Activated CD4-positive, alpha-beta T cell treated with anti-CD3 and anti-CD28 coated beads, Interleukin-2, amount 10 ng/mL, durations not matched to agents 7 days and 5 days (primary cell): ENCODE measurements at regions not wholly inside any gene's neighbourhood (a gene's known extent, or its start where the extent isn't known, plus 50 kb on each side); places are given as distances from the start of the nearest gene placed in this dataset.
"Not testable (repeated sequence)": the region's sequence is repeated elsewhere in the genome, so short reads cannot be mapped to it uniquely, and the experiment has no call there.

Source experiments
- CTCF ChIA-PET: fragments of 350-600 bp; sonication (Branson Sonifier 250); formaldehyde crosslinking; loops from one replicate; lab custom pipeline; 2021; ENCODE audit warnings: antibody characterized with exemption; lab: Charles Lee
- POLR2A ChIA-PET: fragments of 350-600 bp; sonication (Branson Sonifier 250); formaldehyde crosslinking; loops from one replicate; lab custom pipeline; 2021; ENCODE audit warnings: antibody characterized with exemption; lab: Charles Lee
- DNase-seq: peaks from one replicate; pipeline ENCODE4 v3.0.0-alpha.2; 2020
- H3K27ac Mint-ChIP-seq: one replicate; pipeline ENCODE4 v1.8.0; 2021; ENCODE audit warnings: mild to moderate bottlenecking, moderate library complexity, mixed read lengths
- H3K27me3 Mint-ChIP-seq: one replicate; pipeline ENCODE4 v1.8.0; 2021; ENCODE audit warnings: mixed read lengths
- H3K36me3 Mint-ChIP-seq: one replicate; pipeline ENCODE4 v1.8.0; 2021; ENCODE audit warnings: low read depth, mixed read lengths
- H3K4me1 Mint-ChIP-seq: one replicate; pipeline ENCODE4 v1.8.0; 2021; ENCODE audit warnings: mixed read lengths
- H3K4me3 Mint-ChIP-seq: one replicate; pipeline ENCODE4 v1.8.0; 2021; ENCODE audit warnings: mild to moderate bottlenecking, moderate library complexity, mixed read lengths
- H3K9me3 Mint-ChIP-seq: one replicate; pipeline ENCODE4 v1.8.0; 2021; ENCODE audit warnings: mixed read lengths

- ChIA-PET POLR2A (no interaction called here), CTCF (no interaction called here)
- peaks cover 8% of the 10 kb centered on the region for H3K27me3 Mint-ChIP-seq
- no peak for DNase-seq
- no peak overlapping the region for H3K4me3 Mint-ChIP-seq
- no peaks in the 10 kb centered on the region for H3K36me3 Mint-ChIP-seq
- no peaks in the 10 kb centered on the region for H3K9me3 Mint-ChIP-seq
- H3K4me1 Mint-ChIP-seq = no peaks in the 10 kb centered on the region
- no peak overlapping the region for H3K27ac Mint-ChIP-seq
These were observed 158.7 kb downstream of the MOBP start for GRCh38 chr3:39626198-39626597.

DNA sequence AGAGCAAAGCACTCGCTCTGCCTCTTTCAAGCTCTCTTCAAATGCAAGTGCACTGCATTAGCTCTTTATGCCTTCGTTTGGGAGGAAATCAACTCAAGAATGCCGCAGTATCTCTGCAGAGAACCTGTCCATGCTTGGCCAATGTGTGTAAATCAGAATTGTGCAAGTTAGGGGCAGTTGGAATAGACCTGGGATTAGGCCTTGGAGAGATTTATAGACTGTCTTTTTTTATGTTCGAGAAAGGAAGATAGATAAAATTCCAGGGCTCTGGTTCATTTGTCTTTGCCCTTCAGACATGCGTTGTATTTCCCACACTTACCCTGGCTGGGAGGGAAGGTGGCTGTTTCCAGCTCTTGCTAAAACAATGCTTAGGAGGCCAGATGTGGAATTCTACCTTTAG lies 163.7 kb downstream of the MOBP start:
- CTCF ChIA-PET = no interaction called here
- no peak for DNase-seq
- no peak overlapping the region for H3K27ac Mint-ChIP-seq
- no peak overlapping the region for H3K4me3 Mint-ChIP-seq
- H3K4me1 Mint-ChIP-seq = no peaks in the 10 kb centered on the region
- H3K9me3 Mint-ChIP-seq = no peaks in the 10 kb centered on the region
- peaks cover under 1% of the 10 kb centered on the region for H3K27me3 Mint-ChIP-seq
- H3K36me3 Mint-ChIP-seq = no peaks in the 10 kb centered on the region
- POLR2A ChIA-PET = no interaction called here

DNA sequence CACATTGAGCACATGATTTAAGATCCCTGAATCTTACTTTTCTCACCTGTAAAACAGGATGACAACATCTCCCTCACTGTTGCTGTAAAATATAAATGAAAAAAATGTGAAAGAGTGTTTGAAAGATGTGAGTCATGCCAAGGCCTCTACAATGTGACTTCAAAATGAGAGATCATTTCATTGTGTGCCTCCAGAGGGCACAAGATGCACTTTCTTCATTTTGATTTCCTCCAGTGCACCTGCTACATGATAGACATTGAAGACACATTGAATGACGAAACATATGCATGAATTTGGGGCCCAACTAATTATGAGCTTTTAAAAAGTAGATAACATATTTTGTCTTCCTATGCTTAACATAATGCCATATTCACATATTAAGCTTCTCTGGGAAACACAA lies 170.3 kb downstream of the MOBP start:
- Mint-ChIP-seq H3K4me1 (peaks cover 7% of the 10 kb centered on the region), H3K27ac (no peak overlapping the region), H3K27me3 (peaks cover 5% of the 10 kb centered on the region), H3K9me3 (no peaks in the 10 kb centered on the region), H3K4me3 (no peak overlapping the region), H3K36me3 (no peaks in the 10 kb centered on the region)
- ChIA-PET POLR2A (no interaction called here), CTCF (no interaction called here)
- no peak for DNase-seq

DNA sequence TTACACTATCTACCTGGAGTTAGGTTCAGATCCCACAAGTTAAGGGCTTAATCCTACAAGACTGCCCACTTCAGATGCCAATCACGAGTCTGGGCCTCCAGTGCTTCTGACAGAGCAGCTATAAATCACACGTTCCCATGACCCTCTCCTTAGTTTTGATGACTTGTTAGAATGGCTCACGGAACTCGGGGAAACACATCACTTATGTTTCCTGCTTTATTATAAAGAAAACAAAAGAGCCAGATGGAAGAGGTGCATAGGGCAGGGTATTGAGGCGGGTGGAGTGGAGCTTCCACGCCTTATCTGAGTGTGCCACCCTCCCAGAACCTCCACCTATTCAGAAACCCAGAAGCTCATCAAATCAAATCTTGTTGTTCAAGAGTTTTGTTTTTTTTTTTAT lies 170.8 kb downstream of the MOBP start:
- H3K9me3 Mint-ChIP-seq = no peaks in the 10 kb centered on the region
- no peak overlapping the region for H3K4me3 Mint-ChIP-seq
- H3K4me1 Mint-ChIP-seq = peaks cover 7% of the 10 kb centered on the region
- H3K36me3 Mint-ChIP-seq = no peaks in the 10 kb centered on the region
- ChIA-PET CTCF (no interaction called here), POLR2A (no interaction called here)
- DNase-seq = no peak
- no peak overlapping the region for H3K27ac Mint-ChIP-seq
- H3K27me3 Mint-ChIP-seq = peaks cover 5% of the 10 kb centered on the region

DNA sequence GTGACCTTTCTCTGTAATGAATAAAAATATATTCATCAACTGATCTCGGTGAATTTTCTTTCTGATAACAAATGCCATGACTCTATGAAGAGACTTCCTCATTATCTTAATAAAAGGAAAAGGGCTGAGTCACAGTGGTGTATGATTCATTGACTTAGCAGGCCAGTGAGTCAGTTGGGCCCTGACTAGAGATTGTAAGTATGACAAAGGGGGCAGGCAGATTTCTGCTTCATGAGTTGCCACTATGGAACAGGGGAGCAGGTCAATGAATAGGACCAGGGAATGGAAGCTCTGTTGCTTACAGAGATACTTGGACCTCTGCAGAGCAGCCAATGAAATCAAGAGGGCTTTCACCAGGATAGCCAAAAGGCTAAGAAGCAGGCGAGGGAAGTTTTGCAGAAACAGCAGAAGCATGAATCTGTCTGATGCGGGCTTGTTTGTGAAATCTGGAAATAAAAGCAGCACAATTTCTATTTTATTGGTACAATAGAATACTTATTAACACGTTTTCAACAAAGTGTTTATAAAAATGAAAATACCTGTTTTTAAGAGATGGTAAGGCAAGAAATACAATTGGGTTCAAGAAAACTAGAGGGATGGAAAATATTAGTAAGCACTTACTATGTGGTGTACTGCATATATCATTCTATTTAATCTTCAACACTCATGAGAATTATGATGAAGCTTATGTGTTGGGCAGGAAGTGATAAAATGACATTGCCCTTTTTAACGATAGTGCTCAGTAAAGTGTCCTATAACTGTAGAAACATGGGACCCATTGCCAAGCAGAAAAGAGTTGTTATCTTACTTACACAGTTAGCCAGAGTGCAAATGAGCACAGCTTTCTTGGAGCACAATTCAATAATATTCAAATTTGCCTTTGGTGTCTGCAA lies 169.8 kb upstream of the MYRIP start:
- Mint-ChIP-seq H3K36me3 (no peaks in the 10 kb centered on the region), H3K27me3 (peaks cover 5% of the 10 kb centered on the region), H3K4me3 (no peak overlapping the region), H3K27ac (no peak overlapping the region), H3K9me3 (no peaks in the 10 kb centered on the region), H3K4me1 (peaks cover 7% of the 10 kb centered on the region)
- POLR2A ChIA-PET = no interaction called here
- no peak for DNase-seq
- CTCF ChIA-PET = no interaction called here

GRCh38 chr3:39641274-39641673 lies 168.1 kb upstream of the MYRIP start:
- H3K27me3 Mint-ChIP-seq = peaks cover 5% of the 10 kb centered on the region
- no peaks in the 10 kb centered on the region for H3K36me3 Mint-ChIP-seq
- no peaks in the 10 kb centered on the region for H3K9me3 Mint-ChIP-seq
- no peak for DNase-seq
- CTCF ChIA-PET = no interaction called here
- POLR2A ChIA-PET = no interaction called here
- H3K4me3 Mint-ChIP-seq = no peak overlapping the region
- peaks cover 7% of the 10 kb centered on the region for H3K4me1 Mint-ChIP-seq
- H3K27ac Mint-ChIP-seq = no peak overlapping the region

DNA sequence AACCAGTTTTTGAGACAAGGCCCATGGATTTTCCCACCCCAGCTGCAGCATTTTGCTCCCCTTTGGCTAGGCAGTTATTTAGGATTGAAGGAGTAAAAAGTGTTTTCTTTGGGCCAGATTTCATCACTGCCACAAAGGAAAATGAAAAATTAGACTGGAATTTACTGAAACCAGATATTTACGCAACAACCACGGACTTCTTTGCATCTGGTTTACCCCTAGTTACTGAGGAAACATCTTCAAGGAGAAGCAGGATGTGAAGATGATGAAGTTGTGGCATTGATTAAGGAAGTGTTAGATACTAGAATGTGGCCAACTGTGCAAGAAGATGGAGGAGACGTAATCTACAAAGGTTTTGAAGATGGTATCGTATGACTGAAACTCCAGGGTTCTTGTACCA lies 165.2 kb upstream of the MYRIP start:
- Mint-ChIP-seq H3K4me3 (no peak overlapping the region), H3K9me3 (no peaks in the 10 kb centered on the region), H3K36me3 (no peaks in the 10 kb centered on the region), H3K27ac (no peak overlapping the region), H3K4me1 (peaks cover 7% of the 10 kb centered on the region), H3K27me3 (peaks cover 5% of the 10 kb centered on the region)
- ChIA-PET POLR2A (no interaction called here), CTCF (no interaction called here)
- DNase-seq = no peak

GRCh38 chr3:39651256-39651655 lies 158.2 kb upstream of the MYRIP start:
- CTCF ChIA-PET, H3K27ac Mint-ChIP-seq, H3K27me3 Mint-ChIP-seq, H3K36me3 Mint-ChIP-seq, H3K9me3 Mint-ChIP-seq, DNase-seq, H3K4me1 Mint-ChIP-seq, H3K4me3 Mint-ChIP-seq, POLR2A ChIA-PET: not testable (repeated sequence)

DNA sequence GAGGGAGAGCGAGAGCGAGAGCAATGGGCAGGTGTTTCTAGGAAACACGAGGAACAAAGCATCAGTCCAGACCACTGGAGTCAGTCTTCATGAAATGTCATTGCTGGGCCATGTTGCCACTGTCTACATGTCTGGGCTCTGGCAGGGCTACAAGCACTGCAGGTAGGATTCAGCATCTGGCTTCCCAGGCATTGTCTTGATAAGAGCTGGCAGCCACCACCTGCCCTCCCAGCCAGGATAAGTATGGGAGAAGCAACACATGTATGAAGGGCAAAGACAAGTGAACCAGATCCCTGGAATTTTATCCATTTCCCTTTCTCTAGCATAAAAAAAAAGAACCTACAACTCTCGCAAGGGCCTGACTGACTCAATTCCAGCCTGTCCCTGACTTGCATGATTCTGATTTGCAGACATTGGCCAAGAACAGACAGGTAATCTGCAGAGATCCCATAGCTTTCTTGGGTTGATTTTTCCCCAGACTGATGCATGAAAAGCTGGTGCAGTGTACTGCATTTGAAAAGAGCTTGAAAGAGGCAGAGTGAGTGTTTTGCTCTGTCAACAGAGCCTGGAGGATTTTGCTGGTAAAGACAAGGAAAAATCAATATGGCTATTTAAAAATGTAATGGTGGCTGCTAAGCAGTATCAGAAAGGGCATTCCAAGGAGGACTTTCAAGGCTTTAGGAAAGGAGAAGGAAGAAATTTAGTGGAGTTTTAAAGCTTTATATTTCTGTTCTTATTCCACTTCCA lies 157.2 kb upstream of the MYRIP start:
- ChIA-PET POLR2A (no interaction called here), CTCF (interaction anchor here (0.6 to 1.0 kb wide), 2 partner anchors 539 to 1765 kb away, joined by 3 to 4 read pairs; no protein-coding TSS in a partner anchor)
- H3K36me3 Mint-ChIP-seq = no peaks in the 10 kb centered on the region
- no peak for DNase-seq
- H3K27ac Mint-ChIP-seq = no peak overlapping the region
- H3K4me3 Mint-ChIP-seq = no peak overlapping the region
- H3K27me3 Mint-ChIP-seq = no peaks in the 10 kb centered on the region
- H3K4me1 Mint-ChIP-seq = no peaks in the 10 kb centered on the region
- H3K9me3 Mint-ChIP-seq = no peaks in the 10 kb centered on the region

GRCh38 chr3:39655718-39656117 lies 153.7 kb upstream of the MYRIP start:
- H3K36me3 Mint-ChIP-seq, H3K4me3 Mint-ChIP-seq, H3K4me1 Mint-ChIP-seq, H3K9me3 Mint-ChIP-seq, H3K27ac Mint-ChIP-seq, POLR2A ChIA-PET, CTCF ChIA-PET, DNase-seq, H3K27me3 Mint-ChIP-seq: not testable (repeated sequence)

DNA sequence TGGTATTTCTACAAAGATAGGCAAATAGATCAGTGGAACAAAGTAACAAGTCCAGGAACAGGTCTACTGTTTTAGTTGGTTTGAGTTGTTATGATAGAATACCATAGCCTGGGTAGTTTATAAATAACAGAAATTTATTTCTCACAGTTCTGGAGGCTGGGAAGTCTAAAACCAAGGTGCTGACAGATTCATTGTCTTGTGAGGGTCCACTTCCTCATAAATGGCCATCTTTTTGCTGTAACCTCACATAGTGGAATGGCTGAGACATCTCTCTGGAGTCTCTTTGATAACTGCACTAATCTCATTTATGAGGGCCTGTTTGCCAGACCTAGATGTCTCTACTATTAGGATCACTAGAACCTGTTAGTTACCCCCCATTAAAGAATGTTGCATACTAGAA lies 152.3 kb upstream of the MYRIP start:
- Mint-ChIP-seq H3K9me3 (no peaks in the 10 kb centered on the region), H3K4me3 (no peak overlapping the region), H3K27ac (no peak overlapping the region), H3K36me3 (no peaks in the 10 kb centered on the region), H3K4me1 (no peaks in the 10 kb centered on the region), H3K27me3 (peaks cover 5% of the 10 kb centered on the region)
- DNase-seq = no peak
- POLR2A ChIA-PET = no interaction called here
- CTCF ChIA-PET = no interaction called here

GRCh38 chr3:39657775-39658174 lies 151.6 kb upstream of the MYRIP start:
- Mint-ChIP-seq H3K36me3 (no peaks in the 10 kb centered on the region), H3K4me1 (no peaks in the 10 kb centered on the region), H3K9me3 (no peaks in the 10 kb centered on the region), H3K27ac (no peak overlapping the region), H3K27me3 (peaks cover 6% of the 10 kb centered on the region), H3K4me3 (no peak overlapping the region)
- ChIA-PET CTCF (no interaction called here), POLR2A (no interaction called here)
- no peak for DNase-seq

- Mint-ChIP-seq H3K9me3 (no peaks in the 10 kb centered on the region), H3K4me3 (no peak overlapping the region), H3K27ac (no peak overlapping the region), H3K36me3 (no peaks in the 10 kb centered on the region), H3K27me3 (peaks cover 3% of the 10 kb centered on the region), H3K4me1 (no peaks in the 10 kb centered on the region)
- DNase-seq = no peak
- ChIA-PET CTCF (no interaction called here), POLR2A (no interaction called here)
These were observed 144.5 kb upstream of the MYRIP start for GRCh38 chr3:39664931-39665330.
